WERI-Rb-1 (cell line): ENCODE measurements at regions not wholly inside any gene's neighbourhood (a gene's known extent, or its start where the extent isn't known, plus 50 kb on each side); places are given as distances from the start of the nearest gene placed in this dataset.

ENCODE experiments used
- DNase-seq: peaks from one replicate; pipeline ENCODE4 v3.0.0-alpha.2; 2020
- H3K27ac ChIP-seq: fragments of 250-450 bp; sonication (Bioruptor Pico); 2 replicates; pipeline ENCODE4 v1.5.1; 2020; ENCODE audit warnings: mild to moderate bottlenecking, moderate library complexity
- H3K27me3 ChIP-seq: fragments of 250-450 bp; sonication (Bioruptor Pico); 2 replicates; pipeline ENCODE4 v1.5.1; 2021; ENCODE audit warnings: mild to moderate bottlenecking, low read depth, moderate library complexity; ENCODE audit not compliant: insufficient read depth, severe bottlenecking
- H3K36me3 ChIP-seq: fragments of 250-450 bp; sonication (Bioruptor Pico); 2 replicates; pipeline ENCODE4 v1.5.1; 2020; ENCODE audit warnings: mild to moderate bottlenecking, moderate library complexity
- H3K4me3 ChIP-seq: 2 replicates; pipeline ENCODE4 v1.5.1; 2011; ENCODE audit warnings: low read depth, mild to moderate bottlenecking, control low read depth, low read length
- H3K9me3 ChIP-seq: fragments of 250-450 bp; sonication (Bioruptor Pico); 2 replicates; pipeline ENCODE4 v1.5.1; 2021; ENCODE audit warnings: mild to moderate bottlenecking, moderate library complexity; ENCODE audit not compliant: severe bottlenecking
- TF ChIP-seq, protein P1 (sequence below): IDR thresholded peaks from 2 replicates; pipeline ENCODE4 v1.5.1; 2011; ENCODE audit warnings: low read depth, mild to moderate bottlenecking, control low read depth, inconsistent platforms, low read length

GRCh38 chr6:12494161-12494560, 204.0 kb downstream of the EDN1 start:
- no peaks in the 10 kb centered on the region for H3K36me3 ChIP-seq

DNA sequence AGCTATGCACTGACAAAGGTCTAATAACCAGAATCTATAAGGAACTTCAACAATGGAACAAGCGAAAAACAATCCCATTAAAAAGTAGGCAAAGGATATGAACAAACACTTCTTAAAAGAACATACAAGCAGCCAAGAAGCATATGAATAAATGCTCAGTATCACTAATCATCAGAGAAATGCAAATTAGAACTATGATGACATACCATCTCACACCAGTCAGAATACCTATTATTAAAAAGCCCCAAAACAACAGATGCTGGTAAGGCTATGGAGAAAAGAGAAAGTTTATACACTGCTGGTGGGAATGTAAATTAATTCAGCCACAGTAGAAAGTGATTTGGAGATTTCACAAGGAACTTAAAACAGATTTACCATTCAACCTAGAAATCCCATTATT, 211.8 kb downstream of the EDN1 start:
- DNase-seq: no peak
- H3K36me3 ChIP-seq: no peaks in the 10 kb centered on the region
- no peak overlapping the region for H3K4me3 ChIP-seq
- H3K27me3 ChIP-seq: no peaks in the 10 kb centered on the region
- TF ChIP-seq, protein P1, sequence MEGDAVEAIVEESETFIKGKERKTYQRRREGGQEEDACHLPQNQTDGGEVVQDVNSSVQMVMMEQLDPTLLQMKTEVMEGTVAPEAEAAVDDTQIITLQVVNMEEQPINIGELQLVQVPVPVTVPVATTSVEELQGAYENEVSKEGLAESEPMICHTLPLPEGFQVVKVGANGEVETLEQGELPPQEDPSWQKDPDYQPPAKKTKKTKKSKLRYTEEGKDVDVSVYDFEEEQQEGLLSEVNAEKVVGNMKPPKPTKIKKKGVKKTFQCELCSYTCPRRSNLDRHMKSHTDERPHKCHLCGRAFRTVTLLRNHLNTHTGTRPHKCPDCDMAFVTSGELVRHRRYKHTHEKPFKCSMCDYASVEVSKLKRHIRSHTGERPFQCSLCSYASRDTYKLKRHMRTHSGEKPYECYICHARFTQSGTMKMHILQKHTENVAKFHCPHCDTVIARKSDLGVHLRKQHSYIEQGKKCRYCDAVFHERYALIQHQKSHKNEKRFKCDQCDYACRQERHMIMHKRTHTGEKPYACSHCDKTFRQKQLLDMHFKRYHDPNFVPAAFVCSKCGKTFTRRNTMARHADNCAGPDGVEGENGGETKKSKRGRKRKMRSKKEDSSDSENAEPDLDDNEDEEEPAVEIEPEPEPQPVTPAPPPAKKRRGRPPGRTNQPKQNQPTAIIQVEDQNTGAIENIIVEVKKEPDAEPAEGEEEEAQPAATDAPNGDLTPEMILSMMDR: no peak
- H3K9me3 ChIP-seq: peaks cover 2% of the 10 kb centered on the region
- H3K27ac ChIP-seq: no peak overlapping the region

More at GRCh38 chr6:12494161-12494560, 204.0 kb downstream of the EDN1 start:
- Histone ChIP-seq H3K4me3 (no peak overlapping the region), H3K27ac (no peak overlapping the region), H3K9me3 (peaks cover under 1% of the 10 kb centered on the region), H3K27me3 (no peaks in the 10 kb centered on the region)
- TF ChIP-seq, protein P1: no peak
- no peak for DNase-seq

- DNase-seq: peak; percentile 58
- no peak overlapping the region for H3K27ac ChIP-seq
- no peak overlapping the region for H3K4me3 ChIP-seq
- no peaks in the 10 kb centered on the region for H3K27me3 ChIP-seq
- no peaks in the 10 kb centered on the region for H3K36me3 ChIP-seq
- H3K9me3 ChIP-seq: peaks cover 9% of the 10 kb centered on the region
- TF ChIP-seq, protein P1: peak; percentile 89
These were observed 212.1 kb upstream of the PHACTR1 start for GRCh38 chr6:12504325-12504966.

DNA sequence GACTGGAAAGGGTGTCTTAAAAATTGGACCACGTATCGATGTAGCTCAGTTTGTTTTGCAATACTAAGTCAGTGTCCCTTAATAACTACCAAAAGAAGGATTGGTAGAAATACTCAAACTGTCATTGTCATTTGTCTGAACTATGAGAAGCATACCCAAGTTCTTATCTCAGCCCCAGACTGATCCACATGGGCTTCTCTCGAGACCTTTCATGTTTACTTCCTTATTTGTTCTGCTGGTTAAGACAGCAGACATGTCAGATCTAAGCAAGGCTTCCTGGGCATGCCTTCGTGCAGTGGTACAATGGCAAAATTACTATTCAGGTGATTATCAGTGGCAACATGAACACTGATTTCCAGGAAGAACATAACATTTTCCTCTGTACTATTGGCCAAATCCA, 211.1 kb upstream of the PHACTR1 start:
- Histone ChIP-seq H3K4me3 (no peak overlapping the region), H3K27me3 (no peaks in the 10 kb centered on the region), H3K27ac (no peak overlapping the region), H3K36me3 (no peaks in the 10 kb centered on the region), H3K9me3 (peaks cover 13% of the 10 kb centered on the region)
- DNase-seq: no peak
- TF ChIP-seq, protein P1: no peak

DNA sequence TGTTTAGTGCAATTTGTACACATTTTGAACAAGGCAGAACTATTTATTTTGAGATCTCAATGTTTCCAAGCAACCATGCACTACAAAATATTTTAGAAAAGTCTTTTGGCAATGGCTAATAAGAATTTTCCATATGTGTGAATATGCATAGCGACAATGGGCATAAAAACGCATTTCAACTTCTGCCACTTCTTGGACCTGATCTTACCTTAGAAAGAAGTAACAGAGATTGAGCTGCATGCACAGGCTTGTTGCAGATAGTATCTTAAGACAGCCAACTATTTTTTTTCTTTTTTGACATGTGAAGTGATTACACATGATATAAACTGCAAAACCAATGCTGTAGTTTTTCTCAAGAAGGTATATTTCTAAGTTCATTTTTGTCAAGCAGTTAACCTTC, 210.4 kb upstream of the PHACTR1 start:
- no peak overlapping the region for H3K4me3 ChIP-seq
- TF ChIP-seq, protein P1: no peak
- DNase-seq: no peak
- peaks cover 13% of the 10 kb centered on the region for H3K9me3 ChIP-seq
- no peaks in the 10 kb centered on the region for H3K27me3 ChIP-seq
- H3K36me3 ChIP-seq: no peaks in the 10 kb centered on the region
- H3K27ac ChIP-seq: no peak overlapping the region

- Histone ChIP-seq H3K4me3 (no peak overlapping the region), H3K9me3 (peaks cover 13% of the 10 kb centered on the region), H3K27me3 (no peaks in the 10 kb centered on the region), H3K27ac (no peak overlapping the region), H3K36me3 (no peaks in the 10 kb centered on the region)
- DNase-seq: no peak
- TF ChIP-seq, protein P1: no peak
These were observed 208.9 kb upstream of the PHACTR1 start for GRCh38 chr6:12507636-12508035.
